ENCODE measurements at regions not wholly inside any gene's neighbourhood (a gene's known extent, or its start where the extent isn't known, plus 50 kb on each side); places are given as distances from the start of the nearest gene placed in this dataset.

DNA sequence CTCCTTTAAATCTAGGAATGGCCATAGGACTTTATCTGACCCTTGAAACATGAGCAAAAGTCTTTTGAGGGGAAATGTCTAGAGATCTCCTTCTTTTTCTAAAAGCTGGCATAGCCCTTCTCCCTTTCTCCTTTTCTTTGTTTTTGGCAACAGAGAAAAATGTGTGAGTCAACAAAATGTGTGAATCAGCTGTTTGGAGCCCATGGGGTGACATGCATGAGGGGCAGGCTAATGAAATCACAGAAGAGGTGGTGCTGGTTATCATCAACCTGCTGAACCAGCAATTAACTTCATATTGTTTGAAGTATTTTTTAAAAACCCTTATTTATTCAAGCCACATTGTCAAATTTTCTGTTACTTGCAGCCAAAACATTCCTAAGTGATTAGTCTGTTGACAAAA is 132.3 kb downstream of the CCDC59 start:
- TF ChIP-seq, protein P1, sequence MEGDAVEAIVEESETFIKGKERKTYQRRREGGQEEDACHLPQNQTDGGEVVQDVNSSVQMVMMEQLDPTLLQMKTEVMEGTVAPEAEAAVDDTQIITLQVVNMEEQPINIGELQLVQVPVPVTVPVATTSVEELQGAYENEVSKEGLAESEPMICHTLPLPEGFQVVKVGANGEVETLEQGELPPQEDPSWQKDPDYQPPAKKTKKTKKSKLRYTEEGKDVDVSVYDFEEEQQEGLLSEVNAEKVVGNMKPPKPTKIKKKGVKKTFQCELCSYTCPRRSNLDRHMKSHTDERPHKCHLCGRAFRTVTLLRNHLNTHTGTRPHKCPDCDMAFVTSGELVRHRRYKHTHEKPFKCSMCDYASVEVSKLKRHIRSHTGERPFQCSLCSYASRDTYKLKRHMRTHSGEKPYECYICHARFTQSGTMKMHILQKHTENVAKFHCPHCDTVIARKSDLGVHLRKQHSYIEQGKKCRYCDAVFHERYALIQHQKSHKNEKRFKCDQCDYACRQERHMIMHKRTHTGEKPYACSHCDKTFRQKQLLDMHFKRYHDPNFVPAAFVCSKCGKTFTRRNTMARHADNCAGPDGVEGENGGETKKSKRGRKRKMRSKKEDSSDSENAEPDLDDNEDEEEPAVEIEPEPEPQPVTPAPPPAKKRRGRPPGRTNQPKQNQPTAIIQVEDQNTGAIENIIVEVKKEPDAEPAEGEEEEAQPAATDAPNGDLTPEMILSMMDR (conservative IDR thresholded peaks at IDR 0.05; ENCODE audit: low read depth, low read length): no peak
- H3K4me3 ChIP-seq (ENCODE audit: low read depth, low read length): no peak overlapping the region
- DNase-seq (ENCODE audit: low read depth): no peak

DNA sequence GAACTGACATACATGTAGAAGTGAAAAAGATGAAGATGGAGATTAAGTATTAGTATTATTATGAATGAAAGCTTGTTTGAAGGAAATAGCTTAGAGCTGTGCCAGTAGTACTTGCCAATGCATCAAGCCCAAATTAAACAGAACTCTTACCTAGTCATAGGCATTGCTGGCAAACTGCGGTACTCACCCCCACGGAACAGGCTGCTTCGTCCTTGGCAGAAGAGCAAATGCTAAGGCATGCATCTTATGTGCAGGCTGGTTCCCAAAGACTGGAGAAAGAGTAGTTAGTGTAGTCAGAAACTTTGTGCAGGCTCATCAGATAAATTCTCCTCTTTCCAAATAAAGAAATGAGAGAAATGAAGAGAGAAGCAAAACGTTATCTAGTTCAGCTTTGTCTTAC is 134.8 kb downstream of the CCDC59 start:
- no peak overlapping the region for H3K4me3 ChIP-seq (ENCODE audit: low read depth, low read length)
- no peak for DNase-seq (ENCODE audit: low read depth)
- TF ChIP-seq, protein P1 (conservative IDR thresholded peaks at IDR 0.05; ENCODE audit: low read depth, low read length): no peak

DNA sequence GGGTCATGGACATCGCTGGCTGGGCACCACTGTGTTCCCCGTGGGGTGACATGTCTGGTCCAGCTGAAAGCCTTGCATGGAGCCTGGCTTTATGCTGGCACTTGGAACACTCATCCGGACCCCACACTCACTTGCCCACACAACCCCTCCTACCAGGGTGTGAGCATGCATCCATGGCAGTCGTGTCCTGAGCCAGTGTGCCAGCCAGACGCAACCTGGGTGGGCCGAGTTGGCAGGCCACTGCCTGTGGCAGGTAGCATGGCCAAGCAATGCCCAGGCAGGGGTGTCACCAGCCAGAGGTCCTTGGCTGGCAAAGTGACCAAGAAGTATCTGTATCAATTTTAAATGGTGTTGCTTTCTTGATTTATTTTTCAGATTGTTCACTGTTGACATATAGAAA is 141.7 kb downstream of the CCDC59 start:
- no peak overlapping the region for H3K4me3 ChIP-seq (ENCODE audit: low read depth, low read length)
- no peak for DNase-seq (ENCODE audit: low read depth)
- TF ChIP-seq, protein P1 (conservative IDR thresholded peaks at IDR 0.05; ENCODE audit: low read depth, low read length): no peak

DNA sequence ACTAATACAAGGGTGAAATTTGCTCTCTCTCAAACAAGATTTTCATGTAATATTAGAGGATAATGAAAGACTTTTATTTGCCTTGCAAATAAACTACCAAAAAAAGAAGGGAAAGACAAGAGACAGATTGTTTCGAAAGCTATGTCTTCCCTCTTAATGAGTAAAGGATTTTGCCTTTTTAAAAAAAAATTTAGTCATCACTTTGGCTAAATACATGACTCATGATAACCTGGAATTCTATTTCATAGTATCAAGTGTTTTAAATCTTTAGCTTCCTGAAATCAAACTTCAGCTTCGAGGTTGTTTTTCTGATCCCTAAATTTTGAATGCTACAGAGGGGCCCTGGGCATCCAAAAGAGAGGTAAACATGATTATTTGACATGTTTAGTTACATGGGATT is 144.4 kb downstream of the CCDC59 start:
- H3K4me3 ChIP-seq (ENCODE audit: low read depth, low read length): no peak overlapping the region
- no peak for DNase-seq (ENCODE audit: low read depth)
- TF ChIP-seq, protein P1 (conservative IDR thresholded peaks at IDR 0.05; ENCODE audit: low read depth, low read length): no peak

DNA sequence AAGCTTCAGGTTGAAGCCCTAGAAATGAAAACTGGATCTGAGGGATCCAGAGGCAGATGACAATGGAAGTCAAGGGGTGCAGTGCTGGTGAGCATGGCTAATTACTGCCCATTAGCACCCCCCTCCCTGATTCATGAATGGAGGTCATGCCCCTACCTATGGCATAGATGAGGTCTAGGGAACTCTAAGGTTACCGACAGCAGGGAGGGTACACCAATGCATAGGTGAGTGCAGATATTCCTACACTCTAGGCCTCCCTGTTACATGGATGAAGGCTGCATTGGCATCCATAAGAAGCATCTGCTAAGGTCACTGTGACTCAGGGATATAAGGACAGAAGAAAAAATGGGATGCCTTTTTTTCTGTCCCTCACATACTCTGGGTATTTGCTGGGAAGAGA is 147.3 kb downstream of the CCDC59 start:
- TF ChIP-seq, protein P1 (conservative IDR thresholded peaks at IDR 0.05; ENCODE audit: low read depth, low read length): no peak
- no peak overlapping the region for H3K4me3 ChIP-seq (ENCODE audit: low read depth, low read length)
- DNase-seq (ENCODE audit: low read depth): no peak

DNA sequence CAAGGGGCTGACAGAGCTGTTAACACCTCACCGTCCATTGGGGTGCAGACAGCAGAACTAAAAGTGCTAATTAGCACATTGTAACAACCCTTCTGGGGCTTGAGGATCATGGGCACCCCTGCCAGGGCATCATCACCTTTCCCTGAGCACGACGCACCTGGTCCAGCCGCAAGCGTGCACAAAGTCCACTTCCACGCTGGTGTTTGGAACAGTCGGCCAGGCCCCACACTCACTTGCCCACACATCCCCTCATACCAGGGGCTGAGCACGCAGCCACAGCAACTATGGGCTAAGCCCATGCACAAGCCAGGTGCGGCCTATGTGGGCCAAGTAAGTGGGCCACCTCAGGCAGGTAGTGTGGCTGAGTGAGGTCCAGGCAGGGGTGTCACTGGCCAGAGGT is 148.7 kb downstream of the CCDC59 start:
- TF ChIP-seq, protein P1 (conservative IDR thresholded peaks at IDR 0.05; ENCODE audit: low read depth, low read length): no peak
- no peak for DNase-seq (ENCODE audit: low read depth)
- no peak overlapping the region for H3K4me3 ChIP-seq (ENCODE audit: low read depth, low read length)

DNA sequence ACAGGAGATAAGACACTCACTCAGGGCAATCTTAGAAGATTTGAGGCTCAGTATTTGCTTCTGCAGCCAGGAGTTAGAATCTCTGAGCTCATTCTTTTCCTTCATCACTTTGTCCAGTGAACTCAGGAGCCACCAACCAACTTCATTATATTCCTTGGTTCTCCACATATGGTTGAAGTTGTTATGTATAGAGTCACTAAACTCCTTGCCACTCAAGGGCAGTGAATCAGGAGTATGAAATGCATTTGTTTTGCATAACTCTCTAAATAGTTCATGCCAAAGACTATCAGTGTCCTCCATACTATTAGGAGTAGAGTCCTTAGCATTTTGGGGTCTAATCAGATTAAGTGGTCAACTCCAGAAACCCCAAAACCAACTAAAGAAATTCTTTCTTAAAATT is 150.6 kb downstream of the CCDC59 start:
- no peak for DNase-seq (ENCODE audit: low read depth)
- H3K4me3 ChIP-seq (ENCODE audit: low read depth, low read length): no peak overlapping the region
- TF ChIP-seq, protein P1 (conservative IDR thresholded peaks at IDR 0.05; ENCODE audit: low read depth, low read length): no peak

Data from choroid plexus epithelial cell (primary cell).